Subcutaneous abdominal adipose tissue (tissue), 5 donors: ENCODE measurements at regions not wholly inside any gene's neighbourhood (a gene's known extent, or its start where the extent isn't known, plus 50 kb on each side); places are given as distances from the start of the nearest gene placed in this dataset.
"Not testable (repeated sequence)": the region's sequence is repeated elsewhere in the genome, so short reads cannot be mapped to it uniquely, and the experiment has no call there.

Experiments used
- H3K27ac ChIP-seq: one replicate; pipeline ENCODE4 v1.7.0; 2013; ENCODE audit warnings: low read depth, mild to moderate bottlenecking, inconsistent platforms, low read length, moderate library complexity
- H3K27me3 ChIP-seq, 5 donors: one replicate each; pipeline ENCODE4 v1.7.0; 2013; ENCODE audit warnings: low read length in 5 of 5, inconsistent platforms in 1 of 5; ENCODE audit not compliant: control insufficient read depth in 5 of 5, insufficient read depth in 4 of 5
- H3K36me3 ChIP-seq, 5 donors: one replicate each; pipeline ENCODE4 v1.7.0; 2013; ENCODE audit warnings: low read length in 5 of 5; ENCODE audit not compliant: control insufficient read depth in 5 of 5, insufficient read depth in 5 of 5
- H3K4me1 ChIP-seq, 5 donors: one replicate each; pipeline ENCODE4 v1.7.0; 2013; ENCODE audit warnings: low read length in 5 of 5, mild to moderate bottlenecking in 3 of 5, moderate library complexity in 1 of 5; ENCODE audit not compliant: control insufficient read depth in 5 of 5, insufficient read depth in 5 of 5
- H3K4me3 ChIP-seq, 5 donors: one replicate each; pipeline ENCODE4 v1.7.0; 2013; ENCODE audit warnings: low read length in 5 of 5, low read depth in 1 of 5
- H3K9ac ChIP-seq, 5 donors: one replicate each; pipeline ENCODE4 v1.7.0; 2013; ENCODE audit warnings: low read length in 5 of 5, mild to moderate bottlenecking in 4 of 5, moderate library complexity in 3 of 5
- H3K9me3 ChIP-seq, 5 donors: one replicate each; pipeline ENCODE4 v1.7.0; 2013; ENCODE audit warnings: low read length in 5 of 5; ENCODE audit not compliant: control insufficient read depth in 5 of 5
- donor health status: healthy.
- donor health status: healthy.
- donor health status: healthy.
- donor health status: healthy.
- donor health status: healthy.

DNA sequence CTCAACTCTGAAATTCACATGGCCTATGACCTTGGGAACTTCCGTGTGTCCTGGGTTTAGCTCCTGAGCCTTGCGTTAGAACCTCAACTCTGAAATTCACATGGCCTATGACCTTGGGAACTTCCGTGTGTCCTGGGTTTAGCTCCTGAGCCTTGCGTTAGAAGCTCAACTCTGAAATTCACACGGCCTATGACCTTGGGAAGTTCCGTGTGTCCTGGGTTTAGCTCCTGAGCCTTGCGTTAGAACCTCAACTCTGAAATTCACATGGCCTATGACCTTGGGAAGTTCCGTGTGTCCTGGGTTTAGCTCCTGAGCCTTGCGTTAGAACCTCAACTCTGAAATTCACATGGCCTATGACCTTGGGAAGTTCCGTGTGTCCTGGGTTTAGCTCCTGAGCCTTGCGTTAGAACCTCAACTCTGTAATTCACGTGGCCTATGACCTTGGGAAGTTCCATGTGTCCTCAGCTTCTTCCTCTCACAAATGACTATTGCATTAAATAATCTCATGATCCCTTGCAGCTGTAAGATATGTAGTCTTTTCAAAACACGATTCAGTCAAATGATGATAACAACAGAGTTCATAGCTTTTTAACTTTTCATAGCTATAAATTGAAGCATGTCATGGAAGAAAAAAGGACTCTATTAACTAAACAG lies 200.9 kb upstream of the PITRM1 start:
- not testable (repeated sequence) for H3K27me3 ChIP-seq, H3K36me3 ChIP-seq, H3K27ac ChIP-seq

GRCh38 chr10:3372281-3372680 lies 199.7 kb upstream of the PITRM1 start:
- H3K9ac ChIP-seq: no peak overlapping the region

More for the DNA sequence above, 200.9 kb upstream of the PITRM1 start:
- not testable (repeated sequence) for H3K4me3 ChIP-seq, H3K9ac ChIP-seq, H3K4me1 ChIP-seq, H3K9me3 ChIP-seq

DNA sequence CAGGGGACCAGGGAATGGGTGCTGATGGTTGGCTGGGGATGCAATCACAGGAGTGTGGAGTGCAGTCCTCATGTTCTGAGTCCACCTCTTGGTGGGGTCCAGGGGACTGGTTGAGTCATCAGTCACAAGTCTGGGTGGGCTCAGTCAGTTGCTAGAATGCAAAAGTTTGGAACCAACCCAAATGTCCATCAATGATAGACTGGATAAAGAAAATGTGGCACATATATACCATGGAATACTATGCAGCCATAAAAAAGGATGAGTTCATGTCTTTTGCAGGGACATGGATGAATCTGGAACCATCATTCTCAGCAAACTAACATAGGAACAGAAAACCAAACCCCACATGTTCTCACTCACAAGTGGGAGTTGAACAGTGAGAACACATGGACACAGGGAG lies 199.0 kb upstream of the PITRM1 start:
- H3K9me3 ChIP-seq: not testable (repeated sequence)

More at GRCh38 chr10:3372281-3372680, 199.7 kb upstream of the PITRM1 start:
- Histone ChIP-seq H3K27me3 (no peaks in the 10 kb centered on the region), H3K4me1 (peaks cover 0 to 10% (median 3%) of the 10 kb centered on the region in 5 donors), H3K36me3 (no peaks in the 10 kb centered on the region), H3K4me3 (no peak overlapping the region), H3K27ac (peak overlapping the region; percentile 22), H3K9me3 (no peaks in the 10 kb centered on the region)

GRCh38 chr10:3366735-3367405 lies 194.3 kb upstream of the PITRM1 start:
- Histone ChIP-seq H3K9ac (no peak overlapping the region), H3K27me3 (no peaks in the 10 kb centered on the region), H3K9me3 (peaks cover 0 to 1% (median under 1%) of the 10 kb centered on the region in 5 donors), H3K4me1 (peaks cover 0 to under 1% (median 0%) of the 10 kb centered on the region in 5 donors), H3K27ac (no peak overlapping the region), H3K4me3 (no peak overlapping the region), H3K36me3 (no peaks in the 10 kb centered on the region)

More for the DNA sequence above, 199.0 kb upstream of the PITRM1 start:
- not testable (repeated sequence) for H3K4me3 ChIP-seq, H3K27me3 ChIP-seq, H3K36me3 ChIP-seq, H3K9ac ChIP-seq, H3K4me1 ChIP-seq
- peak overlapping the region; percentile 22 for H3K27ac ChIP-seq

DNA sequence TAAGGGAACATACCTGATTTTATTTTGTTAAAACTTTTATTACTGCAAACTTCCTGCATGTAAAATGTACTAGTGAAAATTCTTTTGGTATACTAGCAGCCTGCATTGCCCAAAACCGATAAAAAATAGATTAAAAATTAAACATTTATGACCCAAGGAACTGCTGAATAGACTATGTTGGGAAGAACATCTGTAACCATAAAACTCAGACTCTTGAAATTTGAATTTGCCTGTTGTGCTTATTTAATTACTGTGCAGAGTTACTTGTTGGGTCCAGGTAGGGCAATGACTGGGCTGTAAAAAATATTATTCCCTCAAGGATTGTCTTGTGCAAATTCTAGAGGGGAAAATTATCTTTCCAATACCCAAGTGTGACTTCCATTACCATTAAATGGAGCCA lies 193.5 kb upstream of the PITRM1 start:
- Histone ChIP-seq H3K4me3 (no peak overlapping the region), H3K4me1 (no peaks in the 10 kb centered on the region), H3K9ac (no peak overlapping the region), H3K27ac (no peak overlapping the region), H3K36me3 (no peaks in the 10 kb centered on the region), H3K9me3 (peaks cover 0 to 5% (median 4%) of the 10 kb centered on the region in 5 donors), H3K27me3 (no peaks in the 10 kb centered on the region)

DNA sequence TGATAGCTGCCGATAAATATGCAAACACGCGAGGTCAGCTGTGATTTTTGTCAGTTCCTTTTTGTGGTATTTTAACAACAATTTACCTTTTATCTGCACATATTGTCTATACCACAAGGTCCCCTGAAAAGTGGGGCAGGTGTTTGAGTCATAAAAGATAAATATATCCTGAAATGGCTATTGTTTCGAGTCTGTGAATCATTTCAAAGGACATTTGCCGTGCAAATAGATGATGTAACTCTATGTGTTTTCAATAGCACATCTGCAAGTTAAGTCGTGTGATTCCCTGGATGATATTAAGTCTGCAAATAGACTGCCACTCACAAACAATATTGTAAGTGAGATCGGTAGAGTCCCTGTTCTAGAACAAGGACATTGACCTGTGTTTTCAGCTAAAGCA lies 193.0 kb upstream of the PITRM1 start:
- Histone ChIP-seq H3K36me3 (no peaks in the 10 kb centered on the region), H3K4me3 (no peak overlapping the region), H3K9ac (no peak overlapping the region), H3K9me3 (peaks cover 0 to 5% (median 4%) of the 10 kb centered on the region in 5 donors), H3K4me1 (no peaks in the 10 kb centered on the region), H3K27me3 (no peaks in the 10 kb centered on the region), H3K27ac (no peak overlapping the region)

- H3K4me3 ChIP-seq: no peak overlapping the region
- H3K9ac ChIP-seq: no peak overlapping the region
- no peaks in the 10 kb centered on the region for H3K36me3 ChIP-seq
- no peak overlapping the region for H3K27ac ChIP-seq
- H3K4me1 ChIP-seq: no peaks in the 10 kb centered on the region
- no peaks in the 10 kb centered on the region for H3K27me3 ChIP-seq
- peaks cover 0 to 5% (median 4%) of the 10 kb centered on the region in 5 donors for H3K9me3 ChIP-seq
Measured at GRCh38 chr10:3364768-3365480, 192.3 kb upstream of the PITRM1 start.

DNA sequence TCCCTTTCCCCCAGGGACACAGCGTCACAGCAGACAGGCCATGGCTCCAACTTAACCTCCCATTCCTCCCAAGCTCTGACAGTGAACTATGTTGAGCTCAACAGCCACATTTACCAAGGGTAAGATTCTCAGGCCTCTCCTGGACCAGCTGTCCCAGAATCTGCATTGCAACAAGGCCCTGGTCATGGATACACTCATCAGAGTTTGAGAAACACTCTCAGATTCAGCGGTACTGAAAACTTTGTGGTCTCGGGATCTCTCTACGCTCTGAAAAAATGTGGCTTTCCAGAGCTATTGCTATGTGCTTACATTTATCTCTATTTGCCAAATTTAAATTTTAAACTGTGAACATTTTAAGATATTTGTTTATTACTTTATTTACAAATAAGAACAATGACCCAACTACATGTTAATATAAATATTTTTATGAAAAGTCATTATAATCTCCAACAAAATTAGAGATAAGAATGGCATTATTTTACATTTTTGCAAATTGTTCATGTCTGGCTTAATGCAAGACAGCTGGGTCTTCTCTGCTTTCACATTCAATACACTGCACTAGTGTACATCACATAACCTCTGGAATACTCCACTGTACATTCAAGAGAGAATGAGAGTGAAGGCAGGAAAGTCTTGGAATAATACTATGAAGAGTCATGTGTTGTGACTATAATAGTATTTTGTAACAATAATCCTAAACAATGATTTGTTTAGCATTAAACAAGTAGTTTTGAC lies 190.9 kb upstream of the PITRM1 start:
- H3K9me3 ChIP-seq: peaks cover 0 to 7% (median 4%) of the 10 kb centered on the region in 5 donors
- no peak overlapping the region for H3K27ac ChIP-seq
- no peak overlapping the region for H3K4me3 ChIP-seq
- no peaks in the 10 kb centered on the region for H3K27me3 ChIP-seq
- H3K4me1 ChIP-seq: no peaks in the 10 kb centered on the region
- H3K9ac ChIP-seq: no peak overlapping the region
- H3K36me3 ChIP-seq: no peaks in the 10 kb centered on the region

GRCh38 chr10:3362394-3362793 lies 189.8 kb upstream of the PITRM1 start:
- no peak overlapping the region for H3K9ac ChIP-seq
- H3K4me1 ChIP-seq: no peaks in the 10 kb centered on the region
- H3K27me3 ChIP-seq: no peaks in the 10 kb centered on the region
- H3K36me3 ChIP-seq: no peaks in the 10 kb centered on the region
- peaks cover 0 to 10% (median 4%) of the 10 kb centered on the region in 5 donors for H3K9me3 ChIP-seq
- no peak overlapping the region for H3K27ac ChIP-seq
- no peak overlapping the region for H3K4me3 ChIP-seq
